Sigmoid colon (tissue), 4 donors: ENCODE measurements at regions not wholly inside any gene's neighbourhood (a gene's known extent, or its start where the extent isn't known, plus 50 kb on each side); places are given as distances from the start of the nearest gene placed in this dataset.

ENCODE experiments used
- EP300 ChIP-seq, 4 donors: sonication (generic); formaldehyde crosslinking; IDR thresholded peaks; one replicate each; pipeline ENCODE4 v1.6.1; 2017; ENCODE audit warnings: antibody characterized with exemption in 4 of 4
- POLR2A ChIP-seq, 2 donors: fragments of 450-650 bp; IDR thresholded peaks; one replicate each; pipeline ENCODE4 v1.6.1; 2016; ENCODE audit warnings: antibody characterized with exemption in 2 of 2, mild to moderate bottlenecking in 2 of 2, moderate library complexity in 2 of 2
- POLR2AphosphoS5 ChIP-seq, 4 donors: sonication (generic); formaldehyde crosslinking; IDR thresholded peaks; one replicate each; pipeline ENCODE4 v1.6.1; 2017; ENCODE audit warnings: antibody characterized with exemption in 4 of 4

- TF ChIP-seq POLR2AphosphoS5 (IDR thresholded peaks at IDR 0.05) (no peak), EP300 (IDR thresholded peaks at IDR 0.05) (no peak), POLR2A (IDR thresholded peaks at IDR 0.05) (no peak)
Observed at GRCh38 chr9:106693558-106693957, 169.4 kb upstream of the ZNF462 start.
